Epithelial cell of proximal tubule (primary cell): ENCODE measurements at regions not wholly inside any gene's neighbourhood (a gene's known extent, or its start where the extent isn't known, plus 50 kb on each side); places are given as distances from the start of the nearest gene placed in this dataset.

Experiments used
- DNase-seq: peaks from one replicate; pipeline ENCODE4 v3.0.0-alpha.2; 2011; ENCODE audit warnings: low read depth
- H3K4me3 ChIP-seq: 2 replicates; pipeline ENCODE4 v1.5.1; 2011; ENCODE audit warnings: low read depth, mild to moderate bottlenecking, low read length
- CTCF ChIP-seq: conservative IDR thresholded peaks from 2 replicates; pipeline ENCODE4 v1.5.1; 2012; ENCODE audit warnings: low read depth, mild to moderate bottlenecking, low read length

GRCh38 chr11:115078461-115079438 lies 400.4 kb downstream of the NXPE2 start:
- no peak for TF ChIP-seq CTCF
- DNase-seq: no peak
- H3K4me3 ChIP-seq: no peak overlapping the region

GRCh38 chr11:115080923-115081680 lies 402.8 kb downstream of the NXPE2 start:
- no peak for DNase-seq
- no peak for TF ChIP-seq CTCF
- H3K4me3 ChIP-seq: no peak overlapping the region

GRCh38 chr11:115081972-115082371 lies 403.6 kb downstream of the NXPE2 start:
- no peak for DNase-seq
- H3K4me3 ChIP-seq: no peak overlapping the region
- TF ChIP-seq CTCF: no peak

GRCh38 chr11:115083144-115083806 lies 404.9 kb downstream of the NXPE2 start:
- no peak for TF ChIP-seq CTCF
- DNase-seq: no peak

GRCh38 chr11:115084231-115084630 lies 405.9 kb downstream of the NXPE2 start:
- TF ChIP-seq CTCF: no peak
- DNase-seq: no peak
- no peak overlapping the region for H3K4me3 ChIP-seq

More at GRCh38 chr11:115083144-115083806, 404.9 kb downstream of the NXPE2 start:
- no peak overlapping the region for H3K4me3 ChIP-seq

DNA sequence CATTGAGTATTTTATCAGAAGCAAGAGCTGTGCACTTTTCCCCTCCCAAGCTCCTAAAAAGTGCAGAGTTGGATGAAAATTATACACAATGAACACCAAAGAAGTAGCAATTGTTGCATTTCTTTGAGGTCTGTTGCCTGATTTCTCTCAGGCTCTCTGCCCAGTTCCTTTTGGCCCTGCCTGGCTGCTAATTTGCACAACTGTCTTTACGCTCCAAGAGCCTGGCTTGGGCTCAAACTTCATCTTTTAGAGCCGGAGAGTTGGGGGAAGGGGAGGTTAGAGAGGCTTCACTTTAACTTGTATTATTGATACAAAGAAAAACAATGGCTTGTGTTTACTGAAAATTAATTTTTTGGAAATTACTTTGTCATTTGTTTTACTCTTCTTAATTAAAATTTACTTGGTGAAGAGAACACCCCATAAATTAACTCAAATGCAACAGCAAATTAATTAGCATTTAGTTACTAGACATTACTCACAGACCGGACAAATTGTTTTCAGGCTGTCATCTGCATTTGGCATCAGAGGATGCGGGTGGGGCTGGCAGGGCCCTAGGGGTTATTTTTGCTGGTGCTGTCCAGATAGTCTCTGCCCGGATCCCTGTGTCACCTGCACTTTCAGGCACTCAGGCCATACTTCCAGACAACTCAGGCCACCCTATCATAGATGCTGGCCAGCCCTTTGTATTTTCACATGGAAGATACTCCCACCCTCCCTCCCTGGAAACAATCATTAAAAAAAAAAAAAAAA lies 407.3 kb downstream of the NXPE2 start:
- no peak for TF ChIP-seq CTCF

More for the DNA sequence above, 407.3 kb downstream of the NXPE2 start:
- no peak overlapping the region for H3K4me3 ChIP-seq
- DNase-seq: no peak
